Common myeloid progenitor, CD34-positive (primary cell): ENCODE measurements at regions not wholly inside any gene's neighbourhood (a gene's known extent, or its start where the extent isn't known, plus 50 kb on each side); places are given as distances from the start of the nearest gene placed in this dataset.

Experiments
- CTCF ChIA-PET: fragments of 350-600 bp; sonication (Branson Sonifier 250); formaldehyde crosslinking; loops from one replicate; lab custom pipeline; 2021; ENCODE audit warnings: antibody characterized with exemption; lab: Charles Lee
- POLR2A ChIA-PET: fragments of 350-600 bp; sonication (Branson Sonifier 250); formaldehyde crosslinking; loops from one replicate; lab custom pipeline; 2021; ENCODE audit warnings: antibody characterized with exemption; lab: Charles Lee
- DNase-seq, 3 donors: peaks; one replicate each; pipeline versions ENCODE4 v3.0.0 to v3.0.0-alpha.2; 2013
- H3K27ac ChIP-seq, 2 experiments: 1 replicate in 1 of 2; 2 replicates in 1 of 2; pipeline ENCODE4 v1.7.0; 2013; ENCODE audit warnings: inconsistent platforms in 2 of 2, low read length in 2 of 2, mild to moderate bottlenecking in 2 of 2, low read depth in 1 of 2, moderate library complexity in 1 of 2; ENCODE audit not compliant: severe bottlenecking in 2 of 2, insufficient read depth in 1 of 2, poor library complexity in 1 of 2
- H3K27me3 ChIP-seq, 5 experiments: replicated peaks in 2 of 5; 1 replicate in 3 of 5; 2 replicates in 2 of 5; pipeline versions ENCODE4 v1.6.1 to v1.7.0; 2013; ENCODE audit warnings: low read length in 4 of 5, mild to moderate bottlenecking in 2 of 5, moderate library complexity in 2 of 5, inconsistent platforms in 1 of 5; ENCODE audit not compliant: insufficient read depth in 5 of 5, control insufficient read depth in 4 of 5
- H3K36me3 ChIP-seq, 4 experiments: 1 replicate in 2 of 4; 2 replicates in 2 of 4; pipeline versions ENCODE4 v1.6.1 to v1.7.0; 2013; ENCODE audit warnings: low read length in 3 of 4, control low read depth in 1 of 4, mild to moderate bottlenecking in 1 of 4; ENCODE audit not compliant: control insufficient read depth in 4 of 4, insufficient read depth in 4 of 4
- H3K4me1 ChIP-seq, 4 experiments: 1 replicate in 3 of 4; 2 replicates in 1 of 4; pipeline versions ENCODE4 v1.6.1 to v1.7.1; 2013; ENCODE audit warnings: low read length in 3 of 4, mild to moderate bottlenecking in 3 of 4, control low read depth in 1 of 4, inconsistent platforms in 1 of 4, moderate library complexity in 1 of 4; ENCODE audit not compliant: control insufficient read depth in 4 of 4, insufficient read depth in 4 of 4; ENCODE audit errors: control extremely low read depth in 1 of 4
- H3K4me3 ChIP-seq, 7 experiments: 1 replicate in 4 of 7; 2 replicates in 3 of 7; pipeline versions ENCODE4 v1.5.1 to v1.7.0; 2013; ENCODE audit warnings: mild to moderate bottlenecking in 7 of 7, low read length in 6 of 7, moderate library complexity in 6 of 7, inconsistent platforms in 2 of 7, low read depth in 2 of 7, control low read depth in 1 of 7; ENCODE audit not compliant: insufficient read depth in 4 of 7, control insufficient read depth in 1 of 7; ENCODE audit errors: extremely low read depth in 1 of 7
- H3K9me3 ChIP-seq, 5 experiments: 1 replicate in 4 of 5; 2 replicates in 1 of 5; pipeline versions ENCODE4 v1.6.1 to v1.7.1; 2013; ENCODE audit warnings: low read length in 4 of 5, mild to moderate bottlenecking in 2 of 5, inconsistent platforms in 1 of 5, low read depth in 1 of 5, moderate library complexity in 1 of 5; ENCODE audit not compliant: control insufficient read depth in 4 of 5, insufficient read depth in 2 of 5; ENCODE audit errors: control extremely low read depth in 1 of 5
- WGBS: methylation state at CpG from one replicate; pipeline ENCODE4 v1.1.5; 2013; ENCODE audit not compliant: insufficient coverage; 5-methylcytosine and 5-hydroxymethylcytosine counted together

DNA sequence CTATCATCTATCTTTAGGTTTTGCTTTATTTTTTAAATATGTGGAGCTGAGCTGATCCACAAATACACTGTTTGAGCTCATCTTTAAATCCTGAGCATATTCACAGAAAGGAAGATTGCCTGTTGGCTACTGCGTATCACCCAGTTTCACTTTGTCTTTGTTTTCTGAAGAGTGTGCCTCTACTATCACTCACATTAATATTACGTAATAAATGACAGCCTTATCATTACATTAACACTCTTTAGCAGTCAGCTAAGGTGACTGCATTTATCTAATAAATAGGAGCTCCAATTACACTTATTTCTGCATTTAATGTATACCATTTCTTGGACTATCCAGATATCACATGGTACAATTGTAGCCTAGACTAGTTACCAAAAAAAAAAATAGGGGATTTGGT, 511.7 kb downstream of the NR2F1-AS1 start:
- DNase-seq, result no peak
- Histone ChIP-seq H3K4me3 (no peak overlapping the region), H3K27me3 (no peaks in the 10 kb centered on the region), H3K4me1 (no peaks in the 10 kb centered on the region), H3K36me3 (no peaks in the 10 kb centered on the region), H3K9me3 (no peaks in the 10 kb centered on the region), H3K27ac (no peak overlapping the region)
- ChIA-PET POLR2A (no interaction called here), CTCF (no interaction called here)
- whole genome bisulfite sequencing, result 100% methylated on average over 2 of the region's 2 CpGs

DNA sequence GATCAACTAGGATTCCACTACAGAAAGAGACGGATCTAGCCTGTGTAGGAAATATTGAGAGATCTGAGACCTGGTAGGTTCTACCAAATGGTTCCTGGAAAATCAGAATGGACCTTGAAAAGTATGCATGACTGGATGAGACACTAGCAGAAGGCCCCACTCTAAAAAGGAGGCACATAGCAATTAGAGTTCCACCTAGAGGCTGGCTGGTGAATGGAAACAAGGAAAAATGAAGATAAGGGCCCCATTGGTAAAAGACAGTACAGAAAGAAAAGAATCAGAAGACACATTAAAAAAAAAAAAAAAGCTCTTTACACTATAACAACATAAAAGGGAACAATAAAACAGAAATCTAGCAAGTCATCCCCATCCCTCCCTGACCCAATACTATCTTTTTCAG, 518.5 kb downstream of the NR2F1-AS1 start:
- 100% methylated on average over 1 of the region's 1 CpG for WGBS
- H3K36me3 ChIP-seq, result no peaks in the 10 kb centered on the region
- H3K27me3 ChIP-seq, result no peaks in the 10 kb centered on the region
- no peak for DNase-seq
- no peaks in the 10 kb centered on the region for H3K4me1 ChIP-seq
- H3K9me3 ChIP-seq, result no peaks in the 10 kb centered on the region
- CTCF ChIA-PET, result no interaction called here
- POLR2A ChIA-PET, result no interaction called here
- H3K27ac ChIP-seq, result no peak overlapping the region
- no peak overlapping the region for H3K4me3 ChIP-seq

GRCh38 chr5:93058309-93058708, 522.7 kb downstream of the NR2F1-AS1 start:
- Histone ChIP-seq H3K27ac (no peak overlapping the region), H3K9me3 (no peaks in the 10 kb centered on the region), H3K4me3 (no peak overlapping the region), H3K27me3 (no peaks in the 10 kb centered on the region), H3K36me3 (no peaks in the 10 kb centered on the region), H3K4me1 (no peaks in the 10 kb centered on the region)
- ChIA-PET CTCF (no interaction called here), POLR2A (no interaction called here)
- no peak for DNase-seq

DNA sequence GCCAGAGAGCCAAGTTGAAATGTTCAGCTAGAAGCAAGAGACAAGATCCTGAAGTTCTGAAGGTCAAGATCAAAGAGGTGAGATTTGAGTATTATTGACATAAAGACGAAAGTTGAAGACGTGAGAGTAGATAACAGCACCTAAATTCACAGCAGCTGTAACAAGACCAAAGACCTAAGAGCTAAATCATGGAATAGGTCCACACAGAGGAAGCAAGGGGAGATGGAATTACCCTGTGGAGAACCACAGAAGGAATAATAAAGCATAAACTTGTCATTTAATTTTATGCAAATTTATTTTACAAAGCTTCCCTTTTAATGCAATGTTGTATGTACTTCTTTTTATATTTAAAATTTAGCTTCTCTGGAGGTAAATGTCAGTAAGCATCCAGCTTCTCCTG, 523.7 kb downstream of the NR2F1-AS1 start:
- Histone ChIP-seq H3K36me3 (no peaks in the 10 kb centered on the region), H3K27ac (no peak overlapping the region), H3K4me1 (no peaks in the 10 kb centered on the region), H3K9me3 (no peaks in the 10 kb centered on the region), H3K27me3 (no peaks in the 10 kb centered on the region), H3K4me3 (no peak overlapping the region)
- no peak for DNase-seq
- CTCF ChIA-PET, result no interaction called here
- POLR2A ChIA-PET, result no interaction called here
- no CpG with 5 or more reads among the region's 2 CpGs for WGBS

DNA sequence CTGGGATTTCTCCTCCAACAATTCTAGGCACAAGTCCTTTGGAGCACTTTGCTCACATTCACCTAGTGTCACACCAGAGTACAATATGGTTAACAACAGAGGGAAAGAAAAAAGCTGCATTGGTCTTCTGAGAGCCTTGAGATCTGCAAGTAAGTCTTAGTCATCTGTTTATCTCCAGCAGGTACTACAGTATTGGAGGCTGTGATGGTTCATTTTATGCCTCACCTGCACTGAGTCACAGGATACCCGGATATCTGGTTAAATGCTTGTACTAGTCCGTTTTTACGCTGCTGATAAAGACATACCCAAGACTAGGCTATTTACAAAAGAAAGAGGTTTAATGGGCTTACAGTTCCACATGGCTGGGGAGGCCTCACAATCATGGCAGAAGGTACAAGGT, 525.0 kb downstream of the NR2F1-AS1 start:
- ChIA-PET CTCF (no interaction called here), POLR2A (no interaction called here)
- Histone ChIP-seq H3K27me3 (no peaks in the 10 kb centered on the region), H3K36me3 (no peaks in the 10 kb centered on the region), H3K9me3 (no peaks in the 10 kb centered on the region), H3K4me3 (no peak overlapping the region), H3K4me1 (no peaks in the 10 kb centered on the region), H3K27ac (no peak overlapping the region)
- DNase-seq, result no peak
- WGBS, result 100% methylated on average over 3 of the region's 3 CpGs

GRCh38 chr5:93055561-93055960, 525.5 kb downstream of the NR2F1-AS1 start:
- Histone ChIP-seq H3K27ac (no peak overlapping the region), H3K4me3 (no peak overlapping the region), H3K4me1 (no peaks in the 10 kb centered on the region), H3K27me3 (no peaks in the 10 kb centered on the region), H3K36me3 (no peaks in the 10 kb centered on the region), H3K9me3 (no peaks in the 10 kb centered on the region)
- CTCF ChIA-PET, result no interaction called here
- WGBS, result no CpG with 5 or more reads among the region's 1 CpG
- DNase-seq, result no peak
- POLR2A ChIA-PET, result no interaction called here

DNA sequence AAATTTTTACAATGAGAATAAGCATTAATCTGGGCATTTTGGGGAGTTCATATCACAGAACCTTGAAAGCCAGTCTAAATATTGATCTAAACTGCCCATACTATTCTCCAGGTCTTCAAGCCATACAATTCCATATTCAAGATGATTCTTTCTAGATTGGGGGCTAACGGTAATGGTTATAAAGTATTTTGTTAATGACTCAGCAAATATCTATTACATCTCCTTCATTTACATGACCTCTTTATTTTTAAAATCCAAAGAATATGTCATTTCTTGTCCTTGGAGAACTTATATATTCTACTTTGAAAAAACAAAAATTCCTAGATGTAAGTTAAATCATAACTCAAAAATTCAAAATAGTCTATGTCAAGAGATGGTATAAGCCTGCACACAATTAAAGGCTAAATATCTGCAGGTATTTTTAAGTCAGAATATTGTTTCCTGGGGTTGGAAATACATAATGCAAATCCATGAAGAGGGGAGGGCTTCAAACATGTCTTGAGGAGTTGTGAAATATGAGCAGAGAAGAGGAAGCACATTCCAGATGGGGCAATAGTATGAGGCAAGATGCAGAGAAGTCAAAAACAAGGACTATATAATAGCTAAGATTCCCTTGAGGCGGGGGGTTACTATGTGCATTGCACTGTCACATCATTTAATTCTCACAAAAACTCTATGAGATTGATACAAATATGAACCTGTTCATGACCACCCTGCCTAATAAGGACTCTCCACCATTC, 526.4 kb downstream of the NR2F1-AS1 start:
- WGBS, result 60% methylated on average over 1 of the region's 2 CpGs
- Histone ChIP-seq H3K27ac (no peak overlapping the region), H3K4me1 (no peaks in the 10 kb centered on the region), H3K9me3 (no peaks in the 10 kb centered on the region), H3K27me3 (no peaks in the 10 kb centered on the region), H3K36me3 (no peaks in the 10 kb centered on the region), H3K4me3 (no peak overlapping the region)
- DNase-seq, result no peak
- ChIA-PET CTCF (no interaction called here), POLR2A (no interaction called here)
